Bronchial epithelial cell (primary cell): ENCODE measurements at regions not wholly inside any gene's neighbourhood (a gene's known extent, or its start where the extent isn't known, plus 50 kb on each side); places are given as distances from the start of the nearest gene placed in this dataset.
"Not testable (repeated sequence)": the region's sequence is repeated elsewhere in the genome, so short reads cannot be mapped to it uniquely, and the experiment has no call there.

Source experiments
- DNase-seq: peaks from one replicate; pipeline ENCODE4 v3.0.0-alpha.2; 2010; ENCODE audit warnings: low read depth
- FAIRE-seq: peaks from 2 replicates; lab custom pipeline; 2011; peaks lifted over from hg19 to GRCh38; lab: Jason Lieb, UNC
- H3K27me3 ChIP-seq: 2 replicates; pipeline ENCODE4 v1.5.1; 2011; ENCODE audit warnings: low read length; ENCODE audit not compliant: control insufficient read depth, insufficient read depth
- H3K36me3 ChIP-seq: 2 replicates; pipeline ENCODE4 v1.5.1; 2011; ENCODE audit warnings: low read length; ENCODE audit not compliant: control insufficient read depth, insufficient read depth
- H3K4me3 ChIP-seq: 2 replicates; pipeline ENCODE4 v1.5.1; 2011; ENCODE audit warnings: mild to moderate bottlenecking, low read depth, low read length, control low read depth
- CTCF ChIP-seq: IDR thresholded peaks from 2 replicates; pipeline ENCODE4 v1.5.1; 2011; ENCODE audit warnings: mild to moderate bottlenecking, moderate library complexity, low read length, control low read depth, inconsistent platforms; ENCODE audit not compliant: insufficient read depth, severe bottlenecking

- FAIRE-seq, result no peak
- Histone ChIP-seq H3K4me3 (no peak overlapping the region), H3K36me3 (no peaks in the 10 kb centered on the region), H3K27me3 (no peaks in the 10 kb centered on the region)
- no peak for DNase-seq
- TF ChIP-seq CTCF, result no peak
Measured at GRCh38 chr1:47690341-47691250, 252.8 kb downstream of the FOXD2 start.

GRCh38 chr1:47691293-47691692, 253.4 kb downstream of the FOXD2 start:
- not testable (repeated sequence) for DNase-seq, H3K27me3 ChIP-seq, H3K4me3 ChIP-seq, H3K36me3 ChIP-seq, FAIRE-seq

DNA sequence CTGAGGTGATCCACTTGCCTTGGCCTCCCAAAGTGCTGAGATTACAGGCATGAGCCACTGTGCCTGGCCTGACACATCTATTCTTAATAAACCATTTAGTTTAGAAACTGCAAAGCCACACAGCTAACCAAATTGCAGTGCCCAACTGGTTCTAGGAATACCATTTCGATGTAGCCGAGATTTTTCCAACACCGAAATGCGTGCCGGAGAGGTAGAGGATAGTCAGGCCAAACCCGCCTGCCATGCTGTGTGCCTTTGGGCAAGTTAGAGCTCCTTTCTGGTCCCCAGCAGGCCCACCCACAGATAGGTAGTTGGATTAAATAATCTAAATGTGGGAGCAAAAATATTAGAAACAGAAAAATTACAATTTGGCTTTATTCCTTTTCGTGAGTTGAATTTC, 254.4 kb downstream of the FOXD2 start:
- TF ChIP-seq CTCF, result no peak
- DNase-seq (no peak), FAIRE-seq (no peak)
- Histone ChIP-seq H3K36me3 (no peaks in the 10 kb centered on the region), H3K4me3 (no peak overlapping the region), H3K27me3 (no peaks in the 10 kb centered on the region)

- Histone ChIP-seq H3K36me3 (no peaks in the 10 kb centered on the region), H3K4me3 (no peak overlapping the region), H3K27me3 (no peaks in the 10 kb centered on the region)
- FAIRE-seq (no peak), DNase-seq (no peak)
- no peak for TF ChIP-seq CTCF
Measured at GRCh38 chr1:47693115-47693514, 255.3 kb downstream of the FOXD2 start.

GRCh38 chr1:47694011-47694890, 256.4 kb downstream of the FOXD2 start:
- Histone ChIP-seq H3K4me3 (no peak overlapping the region), H3K36me3 (no peaks in the 10 kb centered on the region), H3K27me3 (no peaks in the 10 kb centered on the region)
- FAIRE-seq (no peak), DNase-seq (no peak)
- TF ChIP-seq CTCF, result no peak

- H3K36me3 ChIP-seq, result no peaks in the 10 kb centered on the region
- no peak overlapping the region for H3K4me3 ChIP-seq
- FAIRE-seq (no peak), DNase-seq (no peak)
- no peaks in the 10 kb centered on the region for H3K27me3 ChIP-seq
- no peak for TF ChIP-seq CTCF
Measured at GRCh38 chr1:47696404-47696736, 258.5 kb downstream of the FOXD2 start.
